Gastroesophageal sphincter (tissue), 4 donors: ENCODE measurements at regions not wholly inside any gene's neighbourhood (a gene's known extent, or its start where the extent isn't known, plus 50 kb on each side); places are given as distances from the start of the nearest gene placed in this dataset.

Experiments used
- ATAC-seq: fragments of 150-250 bp; one replicate; pipeline ENCODE4 v1.9.1; 2016; ENCODE audit warnings: mild to moderate bottlenecking, moderate library complexity
- H3K27ac ChIP-seq, 4 donors: fragments of 200-600 bp; sonication (generic) in 3 of 4; 1 replicate in 3 of 4; 2 replicates in 1 of 4; pipeline ENCODE4 v1.5.1; 2016 to 2019
- H3K27me3 ChIP-seq: fragments of 200-600 bp; sonication (generic); one replicate; pipeline ENCODE4 v1.5.1; 2019
- H3K36me3 ChIP-seq, 2 donors: fragments of 200-600 bp; sonication (generic); one replicate each; pipeline ENCODE4 v1.5.1; 2019; ENCODE audit warnings: control low read depth in 1 of 2
- H3K4me1 ChIP-seq, 3 donors: fragments of 200-600 bp; sonication (generic); 1 replicate in 2 of 3; 2 replicates in 1 of 3; pipeline ENCODE4 v1.5.1; 2016 to 2019; ENCODE audit warnings: control low read depth in 2 of 3
- H3K4me3 ChIP-seq, 2 donors: fragments of 200-600 bp; sonication (generic); one replicate each; pipeline ENCODE4 v1.5.1; 2019; ENCODE audit warnings: mild to moderate bottlenecking in 1 of 2, moderate library complexity in 1 of 2
- H3K9me3 ChIP-seq, 3 donors: fragments of 200-600 bp; sonication (generic); one replicate each; pipeline ENCODE4 v1.5.1; 2017 to 2019; ENCODE audit warnings: control low read depth in 2 of 3
- EP300 ChIP-seq: sonication (generic); formaldehyde crosslinking; IDR thresholded peaks from one replicate; pipeline ENCODE4 v1.6.1; 2017; ENCODE audit warnings: antibody characterized with exemption, mild to moderate bottlenecking
- POLR2A ChIP-seq, 2 donors: fragments of 450-650 bp; IDR thresholded peaks; one replicate each; pipeline ENCODE4 v1.6.1; 2017; ENCODE audit warnings: antibody characterized with exemption in 2 of 2, mild to moderate bottlenecking in 2 of 2, moderate library complexity in 1 of 2
- POLR2AphosphoS5 ChIP-seq: sonication (generic); formaldehyde crosslinking; IDR thresholded peaks from one replicate; pipeline ENCODE4 v1.6.1; 2017; ENCODE audit warnings: antibody characterized with exemption
- whole genome bisulfite sequencing, 2 donors: methylation state at CpG; one replicate each; pipeline ENCODE4 v1.1.5; 2018; ENCODE audit warnings: low coverage in 1 of 2; 5-methylcytosine and 5-hydroxymethylcytosine counted together
- TF ChIP-seq, protein P1 (sequence below), 4 experiments: fragments of 200-600 bp in 2 of 4; fragments of 450-650 bp in 2 of 4; sonication (generic) in 1 of 4; IDR thresholded peaks; one replicate each; pipeline ENCODE4 v1.5.1; 2017 to 2019; ENCODE audit warnings: antibody characterized with exemption in 4 of 4, mild to moderate bottlenecking in 2 of 4, moderate library complexity in 2 of 4

DNA sequence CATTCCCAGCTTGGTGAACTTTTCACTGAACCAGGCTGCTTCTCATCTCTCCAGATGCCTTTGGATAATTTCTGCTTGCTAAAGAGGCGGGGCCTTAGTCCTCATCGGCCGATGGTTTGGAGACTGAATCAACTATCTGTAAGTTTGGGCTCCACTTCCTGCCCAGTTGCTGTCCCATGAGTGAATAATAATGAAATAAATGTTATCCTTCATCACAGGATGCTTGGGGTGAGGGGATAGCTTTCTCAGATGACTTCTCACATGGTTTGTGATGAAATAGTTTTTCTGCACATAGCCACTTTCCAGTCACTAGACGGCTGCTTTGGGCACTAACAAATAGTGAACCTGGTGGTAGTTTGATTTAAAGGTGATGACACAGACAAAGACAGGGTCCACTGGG is 376.6 kb upstream of the TRIB2 start:
- TF ChIP-seq EP300 (no peak), POLR2A (IDR thresholded peaks at IDR 0.05) (no peak), POLR2AphosphoS5 (no peak)
- TF ChIP-seq, protein P1, sequence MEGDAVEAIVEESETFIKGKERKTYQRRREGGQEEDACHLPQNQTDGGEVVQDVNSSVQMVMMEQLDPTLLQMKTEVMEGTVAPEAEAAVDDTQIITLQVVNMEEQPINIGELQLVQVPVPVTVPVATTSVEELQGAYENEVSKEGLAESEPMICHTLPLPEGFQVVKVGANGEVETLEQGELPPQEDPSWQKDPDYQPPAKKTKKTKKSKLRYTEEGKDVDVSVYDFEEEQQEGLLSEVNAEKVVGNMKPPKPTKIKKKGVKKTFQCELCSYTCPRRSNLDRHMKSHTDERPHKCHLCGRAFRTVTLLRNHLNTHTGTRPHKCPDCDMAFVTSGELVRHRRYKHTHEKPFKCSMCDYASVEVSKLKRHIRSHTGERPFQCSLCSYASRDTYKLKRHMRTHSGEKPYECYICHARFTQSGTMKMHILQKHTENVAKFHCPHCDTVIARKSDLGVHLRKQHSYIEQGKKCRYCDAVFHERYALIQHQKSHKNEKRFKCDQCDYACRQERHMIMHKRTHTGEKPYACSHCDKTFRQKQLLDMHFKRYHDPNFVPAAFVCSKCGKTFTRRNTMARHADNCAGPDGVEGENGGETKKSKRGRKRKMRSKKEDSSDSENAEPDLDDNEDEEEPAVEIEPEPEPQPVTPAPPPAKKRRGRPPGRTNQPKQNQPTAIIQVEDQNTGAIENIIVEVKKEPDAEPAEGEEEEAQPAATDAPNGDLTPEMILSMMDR (IDR thresholded peaks at IDR 0.05) = no peak
- no peaks in the 10 kb centered on the region for H3K36me3 ChIP-seq
- no peaks in the 10 kb centered on the region for H3K27me3 ChIP-seq
- ATAC-seq = no peak
- H3K4me3 ChIP-seq = no peak overlapping the region
- no peaks in the 10 kb centered on the region for H3K4me1 ChIP-seq
- no peak overlapping the region for H3K27ac ChIP-seq
- no peaks in the 10 kb centered on the region for H3K9me3 ChIP-seq
- WGBS, 2 donors = 42% methylated on average over 4 of the region's 4 CpGs; no CpG with 5 or more reads in 1 of the 2 donors

DNA sequence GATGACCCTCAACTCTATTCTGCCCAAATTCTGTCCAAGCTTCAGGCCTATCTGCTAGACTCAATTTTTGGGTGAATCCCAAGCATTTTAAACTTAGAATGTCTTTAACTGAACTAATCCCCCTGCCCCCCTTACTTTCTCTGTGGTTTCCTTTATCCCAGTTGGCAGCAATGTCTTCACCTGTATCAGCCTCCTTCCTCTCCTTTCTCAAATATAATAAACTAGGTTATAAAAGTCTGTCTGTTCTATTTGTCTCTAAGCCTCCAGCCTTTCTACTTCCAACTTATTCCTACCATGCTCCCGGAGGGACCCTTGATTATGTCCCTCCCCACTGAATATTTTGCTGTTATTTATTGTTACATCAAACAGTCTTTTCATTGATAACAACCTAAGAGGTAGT is 375.5 kb upstream of the TRIB2 start:
- ATAC-seq = no peak
- no peak overlapping the region for H3K27ac ChIP-seq
- H3K4me1 ChIP-seq = no peaks in the 10 kb centered on the region
- TF ChIP-seq EP300 (no peak), POLR2AphosphoS5 (no peak), POLR2A (IDR thresholded peaks at IDR 0.05) (no peak)
- TF ChIP-seq, protein P1 (IDR thresholded peaks at IDR 0.05) = no peak
- H3K27me3 ChIP-seq = no peaks in the 10 kb centered on the region
- 100% methylated on average over 1 of the region's 1 CpG for WGBS, 2 donors
- no peaks in the 10 kb centered on the region for H3K36me3 ChIP-seq
- no peaks in the 10 kb centered on the region for H3K9me3 ChIP-seq
- no peak overlapping the region for H3K4me3 ChIP-seq

DNA sequence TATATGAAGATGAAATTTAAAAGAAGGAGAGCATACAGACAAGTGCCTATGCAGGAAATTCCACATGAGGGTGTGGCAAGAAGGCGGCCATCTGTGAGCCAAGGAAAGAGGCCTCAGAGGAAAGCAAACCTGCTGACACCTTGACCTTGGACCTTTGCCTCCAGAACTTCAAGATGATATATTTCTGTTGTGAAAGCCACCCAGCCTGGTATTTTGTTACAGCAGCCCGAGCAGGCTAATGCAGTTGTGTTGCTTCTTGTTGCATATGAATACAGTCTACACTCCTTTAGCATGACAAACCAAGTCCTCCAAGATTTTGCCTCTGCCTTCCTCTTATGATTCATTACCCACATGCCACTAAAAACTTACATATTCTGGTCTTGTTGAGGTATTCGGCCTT is 374.8 kb upstream of the TRIB2 start:
- Histone ChIP-seq H3K27ac (no peak overlapping the region), H3K9me3 (no peaks in the 10 kb centered on the region), H3K27me3 (no peaks in the 10 kb centered on the region), H3K36me3 (no peaks in the 10 kb centered on the region), H3K4me3 (no peak overlapping the region), H3K4me1 (no peaks in the 10 kb centered on the region)
- 93% methylated on average over 2 to 3 of the region's 3 CpGs for WGBS, 2 donors
- no peak for ATAC-seq
- no peak for TF ChIP-seq EP300
- TF ChIP-seq POLR2AphosphoS5 = no peak
- TF ChIP-seq POLR2A (IDR thresholded peaks at IDR 0.05) = no peak
- TF ChIP-seq, protein P1 (IDR thresholded peaks at IDR 0.05) = no peak

DNA sequence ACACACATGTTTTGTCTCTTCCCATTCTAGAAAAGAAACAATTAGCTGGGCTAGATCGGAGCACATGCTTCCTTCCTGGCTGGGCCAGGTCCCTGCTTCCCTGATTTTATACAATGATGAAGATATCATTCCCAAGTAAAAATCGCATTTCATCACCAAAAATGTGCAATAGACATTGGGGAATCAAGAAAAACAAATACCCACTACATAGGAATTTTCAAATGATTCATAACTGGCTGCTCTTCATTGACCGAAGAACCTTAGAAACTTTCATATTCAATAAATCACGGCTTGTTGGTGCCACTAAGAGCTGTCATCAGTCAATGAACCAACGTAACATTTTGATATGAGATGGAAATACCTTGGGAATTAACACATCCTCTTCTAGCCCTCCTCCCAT is 373.6 kb upstream of the TRIB2 start:
- Histone ChIP-seq H3K4me1 (no peaks in the 10 kb centered on the region), H3K27me3 (no peaks in the 10 kb centered on the region), H3K27ac (no peak overlapping the region), H3K4me3 (no peak overlapping the region), H3K36me3 (no peaks in the 10 kb centered on the region), H3K9me3 (no peaks in the 10 kb centered on the region)
- no peak for ATAC-seq
- 84 to 89% methylated on average over 4 to 5 of the region's 5 CpGs for WGBS, 2 donors
- TF ChIP-seq EP300 (no peak), POLR2AphosphoS5 (no peak), POLR2A (IDR thresholded peaks at IDR 0.05) (no peak)
- TF ChIP-seq, protein P1 (IDR thresholded peaks at IDR 0.05) = no peak

DNA sequence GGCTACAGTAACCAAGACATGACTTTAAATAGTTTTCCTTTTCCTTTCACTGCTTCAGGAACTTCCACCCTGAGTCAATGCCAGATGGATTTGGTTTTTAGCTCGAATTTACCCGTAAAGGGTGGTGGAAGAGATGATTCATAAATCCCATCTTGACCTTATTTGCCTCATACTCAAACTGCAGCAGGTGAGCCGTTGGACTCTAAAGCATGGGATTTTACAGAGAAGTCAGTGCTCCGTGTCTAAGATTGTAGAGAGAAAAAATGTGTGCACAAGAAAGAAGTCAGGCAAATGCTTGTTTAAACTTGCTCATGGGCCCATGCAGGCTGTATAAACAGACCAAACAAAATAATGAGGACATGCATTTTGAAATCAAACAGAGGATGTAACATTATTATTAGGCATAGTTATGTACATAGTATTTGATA is 369.7 kb upstream of the TRIB2 start:
- Histone ChIP-seq H3K4me3 (no peak overlapping the region), H3K36me3 (no peaks in the 10 kb centered on the region), H3K27ac (no peak overlapping the region), H3K9me3 (no peaks in the 10 kb centered on the region), H3K4me1 (no peaks in the 10 kb centered on the region), H3K27me3 (no peaks in the 10 kb centered on the region)
- 63 to 71% methylated on average over 4 of the region's 4 CpGs for WGBS, 2 donors
- no peak for TF ChIP-seq EP300
- no peak for ATAC-seq

DNA sequence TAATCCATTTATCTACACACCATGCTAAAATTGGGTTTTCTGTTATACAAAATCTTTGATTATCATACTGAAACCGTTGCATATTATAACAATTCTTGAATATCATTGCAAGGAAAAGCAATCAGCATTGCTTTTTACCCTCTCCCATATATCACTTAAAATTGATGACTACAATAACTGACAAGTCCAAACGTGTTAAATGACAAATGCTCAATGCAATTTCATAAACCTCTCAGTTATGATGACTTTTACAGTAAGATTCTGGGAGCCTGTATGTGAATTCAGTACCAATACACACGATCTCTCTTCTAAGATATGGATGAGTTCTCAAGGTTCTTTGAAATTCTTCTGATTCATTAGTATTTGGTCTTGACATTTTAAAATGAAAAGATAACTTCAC is 368.5 kb upstream of the TRIB2 start:
- no peak for ATAC-seq
- no peaks in the 10 kb centered on the region for H3K27me3 ChIP-seq
- no peak overlapping the region for H3K4me3 ChIP-seq
- TF ChIP-seq POLR2A (IDR thresholded peaks at IDR 0.05) (no peak), EP300 (no peak), POLR2AphosphoS5 (no peak)
- TF ChIP-seq, protein P1 (IDR thresholded peaks at IDR 0.05) = no peak
- H3K27ac ChIP-seq = no peak overlapping the region
- no peaks in the 10 kb centered on the region for H3K4me1 ChIP-seq
- no peaks in the 10 kb centered on the region for H3K9me3 ChIP-seq
- no peaks in the 10 kb centered on the region for H3K36me3 ChIP-seq
- 82 to 92% methylated on average over 3 of the region's 3 CpGs for WGBS, 2 donors
